Activated T-helper 1 cell treated with anti-CD3 and anti-CD28 coated beads, Interleukin-12 subunit alpha, Interleukin-12 subunit beta, Interleukin-2, Interleukin-4 antibody, amounts not matched to agents 30 ng/mL and 10 ng/mL and 1 ng/mL, durations not matched to agents 14 hours and 24 hours and 36 hours (primary cell): ENCODE measurements at regions not wholly inside any gene's neighbourhood (a gene's known extent, or its start where the extent isn't known, plus 50 kb on each side); places are given as distances from the start of the nearest gene placed in this dataset.

ENCODE experiments used
- DNase-seq: peaks from one replicate; pipeline ENCODE4 v3.0.0; 2021; ENCODE audit warnings: low spot score
- H3K27ac Mint-ChIP-seq: one replicate; pipeline ENCODE4 v1.8.0; 2021; ENCODE audit warnings: mild to moderate bottlenecking, mixed read lengths
- H3K27me3 Mint-ChIP-seq: one replicate; pipeline ENCODE4 v1.8.0; 2022; ENCODE audit warnings: mild to moderate bottlenecking, moderate library complexity, mixed read lengths; ENCODE audit not compliant: insufficient read depth
- H3K36me3 Mint-ChIP-seq: one replicate; pipeline ENCODE4 v1.8.0; 2021; ENCODE audit warnings: low read depth, mixed read lengths
- H3K4me1 Mint-ChIP-seq: one replicate; pipeline ENCODE4 v1.8.0; 2021; ENCODE audit warnings: low read depth, mixed read lengths
- H3K4me3 Mint-ChIP-seq: one replicate; pipeline ENCODE4 v1.8.0; 2021; ENCODE audit warnings: mild to moderate bottlenecking, moderate library complexity, mixed read lengths
- H3K9me3 Mint-ChIP-seq: one replicate; pipeline ENCODE4 v1.8.0; 2021; ENCODE audit warnings: mixed read lengths
- intact Hi-C: fragments of 100-400 bp; cut with micrococcal nuclease; formaldehyde crosslinking; loops from one replicate; pipeline ENCODE4 v1.15.1; 2024

DNA sequence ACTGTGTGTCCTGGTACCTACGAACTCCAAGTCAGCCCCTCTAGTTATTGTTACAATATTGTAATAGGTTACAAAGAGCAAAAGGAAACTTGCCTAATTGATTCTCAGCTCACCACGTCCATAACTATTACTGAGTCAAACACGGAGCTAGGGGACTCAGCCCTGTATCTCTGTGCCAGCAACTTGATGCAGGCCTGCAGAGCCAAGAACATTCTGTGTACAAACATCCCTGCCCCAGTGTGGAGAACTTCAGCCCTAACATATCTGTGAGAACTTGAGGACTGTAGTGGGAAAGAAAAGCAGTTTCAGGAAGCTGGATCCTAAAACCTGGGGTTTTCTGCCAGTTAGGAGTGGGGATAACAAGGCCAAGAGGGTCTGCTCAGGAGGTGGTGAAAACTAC is 114.9 kb upstream of the PRSS58 start:
- no peak overlapping the region for H3K4me3 Mint-ChIP-seq
- H3K27ac Mint-ChIP-seq, result no peak overlapping the region
- DNase-seq, result no peak
- peaks cover 28% of the 10 kb centered on the region for H3K27me3 Mint-ChIP-seq
- intact Hi-C loops, result no loop called here
- H3K36me3 Mint-ChIP-seq, result no peaks in the 10 kb centered on the region
- H3K4me1 Mint-ChIP-seq, result no peaks in the 10 kb centered on the region
- peaks cover 9% of the 10 kb centered on the region for H3K9me3 Mint-ChIP-seq

DNA sequence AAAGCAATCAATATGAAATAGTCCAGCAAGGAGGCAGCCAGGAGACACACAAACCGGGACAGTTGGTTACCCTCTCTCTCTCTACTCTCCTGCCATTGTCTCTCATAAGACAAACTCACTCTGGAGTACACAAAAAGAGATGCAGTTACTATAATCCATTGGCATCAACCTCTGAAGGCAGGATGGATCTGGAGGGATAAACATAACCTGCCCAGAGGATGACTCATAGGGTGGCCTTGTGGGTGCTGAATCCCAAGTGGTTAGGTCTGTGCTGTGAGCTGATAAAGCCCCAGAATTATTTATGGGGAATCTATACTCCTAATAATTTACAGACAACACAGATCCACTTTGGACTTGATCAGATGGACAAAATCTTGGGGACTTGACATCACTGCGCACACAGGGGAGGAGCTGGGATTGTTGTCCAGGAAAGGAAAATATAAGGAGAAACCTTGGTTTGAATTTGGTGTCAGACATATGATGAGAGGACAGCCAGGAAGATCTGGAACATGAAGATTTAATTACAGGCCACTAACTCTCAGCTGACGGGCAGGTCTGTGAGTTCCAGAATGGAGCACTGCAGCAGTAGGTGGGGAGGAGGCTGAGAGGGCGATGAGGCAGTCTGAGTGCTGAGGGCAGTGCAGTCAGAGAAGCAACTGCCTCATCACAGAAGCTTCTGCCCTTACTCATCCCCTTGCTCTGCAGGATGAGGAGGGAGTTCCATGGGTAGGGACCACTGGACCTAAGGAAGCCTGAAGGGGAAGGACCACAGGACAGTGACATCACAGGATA is 113.9 kb upstream of the PRSS58 start:
- no peak for DNase-seq
- H3K9me3 Mint-ChIP-seq, result peaks cover 9% of the 10 kb centered on the region
- intact Hi-C loops, result no loop called here

DNA sequence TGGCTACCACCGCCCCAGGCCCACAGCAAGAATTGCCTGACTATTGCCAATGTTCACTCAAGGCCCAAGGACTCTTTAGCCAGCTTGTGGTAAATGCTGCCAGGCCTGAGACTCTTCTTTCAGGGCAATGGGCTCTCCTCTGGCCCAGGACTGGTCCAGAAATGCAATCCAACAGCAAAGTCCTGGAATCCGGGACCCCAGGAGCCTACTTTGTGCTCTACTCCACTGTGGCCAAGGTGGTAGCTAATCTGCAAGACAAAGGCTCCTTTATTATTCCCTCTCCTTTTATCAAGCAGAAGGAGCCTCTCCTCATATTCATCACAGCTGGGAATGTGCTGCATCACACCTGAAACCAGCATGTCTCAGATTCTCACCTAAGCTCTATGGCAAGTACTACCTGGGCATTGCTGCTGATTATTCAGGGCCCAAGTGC is 107.6 kb upstream of the PRSS58 start:
- Mint-ChIP-seq H3K4me1 (no peaks in the 10 kb centered on the region), H3K9me3 (peaks cover 9% of the 10 kb centered on the region), H3K27me3 (peaks cover 27% of the 10 kb centered on the region), H3K36me3 (no peaks in the 10 kb centered on the region), H3K4me3 (no peak overlapping the region), H3K27ac (no peak overlapping the region)
- intact Hi-C loops, result no loop called here
- no peak for DNase-seq

More for the DNA sequence above, 113.9 kb upstream of the PRSS58 start:
- Mint-ChIP-seq H3K27ac (no peak overlapping the region), H3K4me3 (no peak overlapping the region), H3K36me3 (no peaks in the 10 kb centered on the region), H3K4me1 (no peaks in the 10 kb centered on the region), H3K27me3 (peaks cover 23% of the 10 kb centered on the region)

DNA sequence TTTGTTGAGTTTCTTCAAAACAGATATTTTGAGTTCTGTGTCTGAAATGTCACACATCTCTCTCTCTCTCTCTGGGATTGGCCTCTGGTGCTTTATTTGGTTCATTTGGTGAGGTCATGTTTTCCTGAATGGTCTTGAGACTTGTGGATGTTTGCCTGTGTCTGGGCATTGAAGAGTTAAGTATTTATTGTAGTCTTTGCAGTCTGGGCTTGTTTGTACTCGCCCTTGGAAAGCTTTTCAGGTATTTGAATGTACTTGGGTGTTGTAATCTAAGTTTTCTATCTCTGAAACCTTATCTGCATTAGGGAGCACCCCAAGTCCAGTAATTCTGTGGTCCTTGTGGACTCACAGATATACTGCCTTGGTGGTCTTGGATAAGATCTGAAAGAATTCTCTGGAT is 106.7 kb upstream of the PRSS58 start:
- no peak for DNase-seq
- Mint-ChIP-seq H3K27ac (no peak overlapping the region), H3K4me1 (no peaks in the 10 kb centered on the region), H3K4me3 (no peak overlapping the region), H3K9me3 (peaks cover 9% of the 10 kb centered on the region), H3K36me3 (no peaks in the 10 kb centered on the region), H3K27me3 (peaks cover 21% of the 10 kb centered on the region)
- intact Hi-C loops, result no loop called here

DNA sequence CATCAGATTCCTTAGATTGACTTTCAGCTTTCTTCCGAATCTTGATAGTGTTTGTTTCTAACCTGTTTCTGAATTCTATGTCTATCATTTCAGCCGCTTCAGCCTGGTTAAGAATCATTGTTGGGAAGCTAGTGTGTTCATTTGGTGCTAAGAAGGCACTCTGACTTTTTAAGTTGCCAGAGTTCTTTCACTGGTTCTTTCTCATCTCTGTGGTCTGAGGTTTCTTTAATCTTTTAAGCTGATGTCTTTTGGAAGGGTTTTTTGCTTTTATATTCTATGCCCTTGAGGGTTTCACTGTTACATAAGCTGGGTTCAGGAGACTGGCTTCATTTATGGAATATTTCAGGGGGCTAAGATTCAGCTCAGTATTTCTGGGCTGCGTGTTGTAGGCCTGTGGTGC is 104.5 kb upstream of the PRSS58 start:
- Mint-ChIP-seq H3K27ac (no peak overlapping the region), H3K4me3 (no peak overlapping the region), H3K4me1 (peaks cover 6% of the 10 kb centered on the region), H3K36me3 (no peaks in the 10 kb centered on the region), H3K27me3 (peaks cover 23% of the 10 kb centered on the region), H3K9me3 (no peaks in the 10 kb centered on the region)
- no peak for DNase-seq
- intact Hi-C loops, result no loop called here

DNA sequence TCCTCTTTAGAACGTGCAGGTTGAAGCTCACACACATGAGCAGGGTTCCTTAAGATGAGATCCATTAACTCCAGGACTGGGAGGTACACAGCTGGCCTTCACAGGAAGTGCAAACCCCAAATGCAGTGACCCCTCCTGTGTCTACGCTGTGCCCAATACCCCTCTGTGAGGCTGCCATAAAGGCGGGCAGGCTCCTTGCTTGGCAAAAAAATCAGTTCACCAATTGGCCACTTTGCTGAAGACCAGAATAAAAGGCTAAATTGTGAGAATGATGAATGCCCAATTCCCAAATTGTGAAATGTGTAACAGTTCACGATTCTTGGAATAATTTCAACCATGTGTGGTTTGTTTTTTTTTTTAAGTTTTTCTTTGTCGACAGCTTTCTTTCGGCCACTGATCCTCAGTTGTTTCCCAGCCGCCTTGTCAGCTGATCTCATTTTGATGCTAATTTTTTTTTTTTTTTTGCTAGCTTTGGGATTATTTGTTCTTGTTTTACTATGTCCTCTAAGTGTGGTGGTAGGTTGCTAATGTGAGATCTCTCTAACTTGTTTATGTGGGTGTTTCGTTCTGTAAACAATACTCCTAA is 101.9 kb upstream of the PRSS58 start:
- Mint-ChIP-seq H3K9me3 (no peaks in the 10 kb centered on the region), H3K27me3 (peaks cover 27% of the 10 kb centered on the region), H3K4me3 (no peak overlapping the region), H3K4me1 (peaks cover 6% of the 10 kb centered on the region), H3K36me3 (no peaks in the 10 kb centered on the region), H3K27ac (no peak overlapping the region)
- DNase-seq, result no peak
- intact Hi-C loops, result loop anchor here (10.0 kb wide), 1 partner anchor 855 kb away; no protein-coding TSS in a partner anchor

GRCh38 chr7:142357953-142358520 is 100.2 kb upstream of the PRSS58 start:
- peaks cover 20% of the 10 kb centered on the region for H3K4me1 Mint-ChIP-seq
- H3K27me3 Mint-ChIP-seq, result peaks cover 17% of the 10 kb centered on the region
- H3K36me3 Mint-ChIP-seq, result no peaks in the 10 kb centered on the region
- no peaks in the 10 kb centered on the region for H3K9me3 Mint-ChIP-seq
- DNase-seq, result no peak
- H3K4me3 Mint-ChIP-seq, result no peak overlapping the region
- intact Hi-C loops, result loop anchor here (1.0 to 10.0 kb wide), 2 partner anchors 26 to 857 kb away; no protein-coding TSS in a partner anchor
- H3K27ac Mint-ChIP-seq, result no peak overlapping the region

- Mint-ChIP-seq H3K36me3 (no peaks in the 10 kb centered on the region), H3K4me1 (peaks cover 22% of the 10 kb centered on the region), H3K9me3 (no peaks in the 10 kb centered on the region), H3K27ac (no peak overlapping the region), H3K4me3 (no peak overlapping the region), H3K27me3 (peaks cover 9% of the 10 kb centered on the region)
- intact Hi-C loops, result loop anchor here (10.0 kb wide), 1 partner anchor 859 kb away; no protein-coding TSS in a partner anchor
- DNase-seq, result no peak
Observed at GRCh38 chr7:142356166-142356565, 98.3 kb upstream of the PRSS58 start.

GRCh38 chr7:142355328-142355727 is 97.5 kb upstream of the PRSS58 start:
- H3K9me3 Mint-ChIP-seq, result no peaks in the 10 kb centered on the region
- H3K27me3 Mint-ChIP-seq, result peaks cover 9% of the 10 kb centered on the region
- no peak for DNase-seq
- intact Hi-C loops, result loop anchor here (10.0 kb wide), 1 partner anchor 859 kb away; no protein-coding TSS in a partner anchor
- H3K4me1 Mint-ChIP-seq, result peaks cover 22% of the 10 kb centered on the region
- no peak overlapping the region for H3K27ac Mint-ChIP-seq
- H3K36me3 Mint-ChIP-seq, result no peaks in the 10 kb centered on the region
- H3K4me3 Mint-ChIP-seq, result no peak overlapping the region

DNA sequence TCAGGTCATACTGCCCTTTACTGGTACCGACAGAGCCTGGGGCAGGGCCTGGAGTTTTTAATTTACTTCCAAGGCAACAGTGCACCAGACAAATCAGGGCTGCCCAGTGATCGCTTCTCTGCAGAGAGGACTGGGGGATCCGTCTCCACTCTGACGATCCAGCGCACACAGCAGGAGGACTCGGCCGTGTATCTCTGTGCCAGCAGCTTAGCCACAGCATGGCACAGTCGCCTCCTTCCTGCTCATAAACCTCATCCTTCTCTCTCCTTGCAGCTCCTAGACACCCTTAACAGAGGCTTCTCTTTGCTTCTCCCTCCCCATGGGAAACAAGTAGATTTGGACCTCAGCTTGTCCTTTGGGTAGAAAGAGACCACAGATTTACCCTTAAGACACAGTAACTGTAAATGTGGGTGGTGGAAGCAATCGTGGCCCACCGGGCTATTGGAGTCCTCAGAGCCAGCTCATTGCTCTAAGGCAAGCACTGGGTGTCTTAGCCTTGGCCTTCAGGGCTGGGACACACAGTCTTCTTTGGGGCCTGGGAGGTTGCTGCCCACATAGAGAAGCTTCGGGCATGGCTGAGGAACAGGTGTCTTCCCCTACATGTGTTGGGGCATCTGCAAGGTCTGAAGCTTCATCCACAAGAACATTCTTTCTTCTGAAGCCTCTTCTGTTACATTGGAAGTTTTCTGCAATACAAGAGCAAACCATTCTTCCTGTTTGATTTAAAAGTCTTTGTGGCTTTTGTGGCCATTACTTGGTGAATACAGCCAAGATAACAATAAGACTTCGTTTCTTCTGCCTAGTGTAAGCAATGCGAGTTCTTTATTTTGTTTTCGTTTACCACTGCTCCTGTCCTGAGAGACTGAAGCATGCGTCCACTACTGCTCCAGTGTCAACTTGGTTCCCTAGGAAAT is 95.5 kb upstream of the PRSS58 start:
- DNase-seq, result no peak
- no peak overlapping the region for H3K4me3 Mint-ChIP-seq
- H3K27ac Mint-ChIP-seq, result peak overlapping the region; percentile 36
- peaks cover 22% of the 10 kb centered on the region for H3K4me1 Mint-ChIP-seq
- intact Hi-C loops, result loop anchor here (10.0 kb wide), 1 partner anchor 861 kb away; no protein-coding TSS in a partner anchor
- peaks cover 12% of the 10 kb centered on the region for H3K27me3 Mint-ChIP-seq
- no peaks in the 10 kb centered on the region for H3K36me3 Mint-ChIP-seq
- H3K9me3 Mint-ChIP-seq, result no peaks in the 10 kb centered on the region

GRCh38 chr7:142352543-142352942 is 94.7 kb upstream of the PRSS58 start:
- Mint-ChIP-seq H3K36me3 (no peaks in the 10 kb centered on the region), H3K4me3 (no peak overlapping the region), H3K27ac (no peak overlapping the region), H3K27me3 (peaks cover 8% of the 10 kb centered on the region), H3K4me1 (peaks cover 17% of the 10 kb centered on the region), H3K9me3 (no peaks in the 10 kb centered on the region)
- intact Hi-C loops, result loop anchor here (10.0 kb wide), 1 partner anchor 862 kb away; no protein-coding TSS in a partner anchor
- DNase-seq, result no peak

DNA sequence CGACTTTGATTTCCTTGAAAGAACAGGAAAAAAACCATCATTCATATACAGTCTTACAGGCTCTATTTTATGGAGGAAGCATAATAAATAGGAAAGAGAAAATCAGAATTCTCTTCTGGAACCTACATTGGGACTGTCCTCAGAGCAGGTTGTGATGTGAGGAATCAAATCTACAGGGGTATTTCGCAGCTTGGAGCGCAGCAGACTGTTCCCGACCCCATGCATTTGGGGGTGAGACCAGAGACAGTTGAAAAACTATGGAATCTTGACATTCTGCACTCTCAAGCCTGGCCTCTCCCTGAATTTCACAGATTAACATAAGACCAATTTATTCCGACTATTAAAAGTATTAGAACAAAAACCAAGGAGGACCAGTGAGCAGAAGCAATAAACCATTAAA is 93.3 kb upstream of the PRSS58 start:
- H3K4me3 Mint-ChIP-seq, result no peak overlapping the region
- peaks cover 16% of the 10 kb centered on the region for H3K4me1 Mint-ChIP-seq
- no peaks in the 10 kb centered on the region for H3K36me3 Mint-ChIP-seq
- peaks cover 8% of the 10 kb centered on the region for H3K27me3 Mint-ChIP-seq
- no peak for DNase-seq
- intact Hi-C loops, result loop anchor here (10.0 kb wide), 1 partner anchor 864 kb away; no protein-coding TSS in a partner anchor
- H3K27ac Mint-ChIP-seq, result no peak overlapping the region
- H3K9me3 Mint-ChIP-seq, result no peaks in the 10 kb centered on the region
